GM21529 (cell line): ENCODE measurements at regions not wholly inside any gene's neighbourhood (a gene's known extent, or its start where the extent isn't known, plus 50 kb on each side); places are given as distances from the start of the nearest gene placed in this dataset.

ENCODE experiments used
- ATAC-seq: cut with Tn5 transposase; IDR thresholded peaks from one replicate; pipeline ENCODE4 v1.9.1; 2021; ENCODE audit not compliant: unreplicated experiment

- no peak for ATAC-seq
Observed at GRCh38 chr2:7826656-7827055, 855.2 kb upstream of the ID2 start.

GRCh38 chr2:7829241-7829640 is 852.6 kb upstream of the ID2 start:
- no peak for ATAC-seq

- no peak for ATAC-seq
Observed at GRCh38 chr2:7830616-7831015, 851.2 kb upstream of the ID2 start.

GRCh38 chr2:7835151-7835550 is 846.7 kb upstream of the ID2 start:
- no peak for ATAC-seq

GRCh38 chr2:7835693-7836680 is 845.9 kb upstream of the ID2 start:
- peak; percentile 100 for ATAC-seq

GRCh38 chr2:7837237-7837760 is 844.6 kb upstream of the ID2 start:
- no peak for ATAC-seq

GRCh38 chr2:7838669-7839068 is 843.2 kb upstream of the ID2 start:
- no peak for ATAC-seq

- no peak for ATAC-seq
Observed at GRCh38 chr2:7840651-7841380, 841.0 kb upstream of the ID2 start.

GRCh38 chr2:7841751-7842150 is 840.1 kb upstream of the ID2 start:
- no peak for ATAC-seq

- no peak for ATAC-seq
Observed at GRCh38 chr2:7844414-7844965, 837.4 kb upstream of the ID2 start.

GRCh38 chr2:7845332-7845731 is 836.5 kb upstream of the ID2 start:
- no peak for ATAC-seq

GRCh38 chr2:7846607-7847006 is 835.2 kb upstream of the ID2 start:
- ATAC-seq = no peak

GRCh38 chr2:7847321-7847720 is 834.5 kb upstream of the ID2 start:
- no peak for ATAC-seq

GRCh38 chr2:7849027-7849426 is 832.8 kb upstream of the ID2 start:
- ATAC-seq = no peak

- no peak for ATAC-seq
Observed at GRCh38 chr2:7849531-7849930, 832.3 kb upstream of the ID2 start.

- ATAC-seq = no peak
Observed at GRCh38 chr2:7852546-7852945, 829.3 kb upstream of the ID2 start.

- ATAC-seq = no peak
Observed at GRCh38 chr2:7857904-7858303, 824.0 kb upstream of the ID2 start.

GRCh38 chr2:7858624-7859023 is 823.2 kb upstream of the ID2 start:
- ATAC-seq = no peak

GRCh38 chr2:7860693-7861092 is 821.2 kb upstream of the ID2 start:
- no peak for ATAC-seq

GRCh38 chr2:7861910-7862702 is 819.8 kb upstream of the ID2 start:
- no peak for ATAC-seq

GRCh38 chr2:7866104-7866503 is 815.8 kb upstream of the ID2 start:
- no peak for ATAC-seq
